ENCODE measurements at regions not wholly inside any gene's neighbourhood (a gene's known extent, or its start where the extent isn't known, plus 50 kb on each side); places are given as distances from the start of the nearest gene placed in this dataset.
A peak's percentile ranks its signal among the peaks of the same experiment; 100 is the strongest.

DNA sequence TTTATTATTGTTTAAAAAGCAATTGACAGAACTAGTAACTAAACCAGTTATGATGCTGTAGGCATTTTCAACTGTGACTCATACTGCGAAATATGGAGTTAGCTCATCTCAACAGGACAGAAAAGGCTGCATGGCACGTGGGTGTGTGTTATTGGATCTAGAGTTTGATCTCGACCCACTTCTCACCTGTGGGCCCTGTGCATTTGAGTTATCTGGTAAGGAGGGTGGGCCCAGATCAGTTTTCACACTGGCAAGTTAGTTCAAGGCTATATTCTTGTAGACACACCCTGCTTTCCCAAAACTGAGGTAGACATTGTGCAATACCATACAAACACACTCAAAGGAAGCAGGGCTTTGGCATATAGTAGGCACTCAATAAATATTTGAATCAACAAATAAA is 71.3 kb upstream of the PRDX6 start:
- DNase-seq: no peak

GRCh38 chr1:173406783-173407230 is 70.3 kb upstream of the PRDX6 start:
- DNase-seq: no peak

DNA sequence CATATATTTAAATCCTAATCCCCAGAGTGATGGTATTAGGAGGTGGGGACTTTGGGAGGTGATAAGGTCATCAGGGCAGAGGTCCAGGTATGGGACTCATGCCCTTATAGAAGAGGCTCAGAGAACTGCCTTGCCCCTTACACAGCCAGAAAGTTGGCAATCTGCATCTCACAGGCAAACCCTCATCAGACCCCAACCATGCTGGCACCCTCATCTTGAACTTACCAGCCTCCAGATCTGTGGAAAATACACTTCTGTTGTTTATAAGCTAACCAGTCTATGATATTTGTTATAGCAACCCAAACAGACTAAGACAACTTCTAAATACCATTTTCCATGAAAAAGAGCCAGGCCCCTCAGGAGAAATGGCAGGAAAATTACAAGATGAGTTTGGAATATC is 69.3 kb upstream of the PRDX6 start:
- DNase-seq: no peak

DNA sequence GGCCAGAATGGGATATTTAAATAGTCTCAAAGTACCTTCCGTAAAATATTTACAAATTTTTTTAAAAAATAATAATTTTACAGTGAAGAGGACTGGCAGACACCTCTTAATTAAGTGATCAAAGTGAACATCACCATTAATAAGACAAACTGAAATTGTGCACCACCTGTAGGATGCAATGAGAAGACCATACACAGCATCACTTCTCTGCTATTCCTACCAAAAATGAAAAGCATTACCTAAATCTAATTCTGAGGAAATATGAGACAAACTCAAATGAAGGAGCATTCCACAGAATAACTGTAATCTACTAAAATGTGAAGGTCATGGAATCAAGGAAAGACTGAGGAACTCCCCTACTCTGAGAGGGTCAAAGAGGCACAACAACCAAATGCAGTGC is 68.2 kb upstream of the PRDX6 start:
- DNase-seq: no peak

DNA sequence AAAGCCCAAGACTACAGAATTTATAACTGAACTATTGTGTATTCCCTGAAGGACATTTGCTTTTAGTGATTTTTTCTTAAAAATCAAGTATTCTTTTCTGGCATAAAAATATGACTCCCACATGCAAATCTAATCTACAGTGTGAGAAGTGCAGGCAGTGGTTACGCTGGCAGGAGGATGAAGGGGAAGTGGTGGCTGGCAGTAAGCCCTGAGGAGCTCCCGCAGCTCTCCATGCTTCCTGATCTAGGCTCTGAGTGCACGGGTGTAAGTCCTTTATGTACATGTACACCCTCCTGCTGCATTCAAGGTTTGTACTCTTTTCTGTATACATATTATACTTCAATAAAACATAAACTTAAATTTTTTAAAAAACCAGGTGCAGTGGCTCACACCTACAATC is 67.5 kb upstream of the PRDX6 start:
- no peak for DNase-seq

- no peak for DNase-seq
Observed at GRCh38 chr1:173410133-173410793, 66.9 kb upstream of the PRDX6 start.

DNA sequence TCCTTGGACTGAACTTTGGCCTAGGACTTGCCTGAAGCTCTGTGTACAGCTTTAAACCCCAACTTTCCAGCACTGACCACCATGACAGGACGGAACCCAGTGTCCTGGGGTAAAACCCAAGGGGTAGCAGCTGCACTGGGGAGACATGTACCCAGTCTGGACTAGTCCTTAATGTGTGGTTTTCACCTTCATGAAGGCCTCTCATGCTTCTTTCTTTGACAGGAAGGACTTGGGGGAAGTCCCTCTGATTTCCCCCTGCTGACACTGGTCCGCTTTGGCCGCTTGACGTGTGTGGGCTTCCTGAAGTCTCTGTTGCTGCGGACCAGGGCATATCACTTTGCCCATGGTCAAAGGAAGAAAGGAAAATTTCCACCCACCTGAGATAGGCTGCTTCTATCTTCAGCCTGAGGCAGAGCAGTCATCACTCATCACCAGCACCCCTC is 66.3 kb upstream of the PRDX6 start:
- DNase-seq: no peak

GRCh38 chr1:173411835-173412742 is 65.0 kb upstream of the PRDX6 start:
- DNase-seq: no peak

- no peak for DNase-seq
Observed at GRCh38 chr1:173413271-173413707, 63.8 kb upstream of the PRDX6 start.

DNA sequence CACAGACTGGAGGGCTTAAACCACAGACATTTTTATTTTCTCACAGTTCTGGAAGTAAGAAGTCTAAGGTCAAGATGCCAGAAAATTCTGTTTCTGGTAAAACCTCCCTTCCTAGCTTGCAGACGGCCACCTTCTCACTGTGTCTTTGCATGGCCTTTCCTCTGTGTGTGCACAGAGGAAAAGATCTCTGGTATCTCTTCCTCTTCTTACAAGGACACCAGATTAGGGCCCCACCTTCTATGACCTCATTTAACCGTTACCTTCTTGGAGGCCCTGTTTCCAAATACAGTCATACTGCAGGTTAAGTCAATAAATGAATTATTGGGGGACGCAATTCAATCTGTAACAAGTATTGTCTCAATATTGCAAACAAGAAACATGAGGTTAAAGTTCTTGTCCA is 63.0 kb upstream of the PRDX6 start:
- no peak for DNase-seq

GRCh38 chr1:173414539-173415226 is 62.5 kb upstream of the PRDX6 start:
- DNase-seq: no peak

DNA sequence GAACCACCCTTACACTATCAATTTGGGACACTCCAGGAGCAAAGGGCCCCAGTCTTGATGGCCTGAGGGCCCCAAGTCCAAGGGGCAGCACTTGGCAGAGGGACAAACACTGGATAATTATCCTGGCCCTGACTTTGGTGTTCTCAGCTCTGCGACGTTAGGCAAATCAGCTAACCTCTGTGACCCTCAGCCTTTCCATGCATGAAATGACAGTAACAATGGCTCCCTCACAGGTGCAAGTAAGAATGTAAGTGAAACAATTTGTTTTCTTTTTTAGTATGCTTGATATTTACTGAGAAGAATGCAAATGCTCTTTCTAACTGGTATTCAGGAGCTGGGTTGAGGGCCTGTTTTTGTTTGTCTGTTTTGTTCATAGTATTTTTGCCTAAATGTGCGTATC is 61.6 kb upstream of the PRDX6 start:
- no peak for DNase-seq

DNA sequence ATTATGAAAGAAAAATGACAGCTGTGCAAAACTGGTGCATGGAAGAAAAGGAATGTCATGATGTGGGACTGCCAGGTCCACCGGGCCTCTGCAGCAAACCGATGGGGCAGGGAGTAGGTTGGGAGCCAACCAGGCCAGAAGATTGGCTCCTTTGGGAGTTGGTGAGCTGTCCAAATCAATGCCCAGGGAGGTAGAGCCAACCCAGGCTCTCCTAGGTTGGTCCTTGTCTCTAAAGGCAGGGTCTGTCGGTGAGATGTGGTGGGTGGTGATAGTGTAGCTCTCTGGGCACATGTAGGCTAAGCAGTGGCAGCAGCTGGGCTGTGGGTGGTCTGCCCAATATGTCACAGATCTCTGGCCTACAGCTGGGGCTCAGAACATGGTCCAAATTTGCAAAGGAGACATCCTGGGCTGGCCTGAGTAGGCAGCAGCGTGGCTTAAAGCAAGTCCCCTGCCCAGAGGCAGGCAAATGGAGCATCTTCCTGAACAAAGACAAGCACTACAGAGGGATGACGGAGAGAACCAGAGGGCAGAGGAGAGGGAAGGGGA is 61.2 kb upstream of the PRDX6 start:
- DNase-seq: no peak

DNA sequence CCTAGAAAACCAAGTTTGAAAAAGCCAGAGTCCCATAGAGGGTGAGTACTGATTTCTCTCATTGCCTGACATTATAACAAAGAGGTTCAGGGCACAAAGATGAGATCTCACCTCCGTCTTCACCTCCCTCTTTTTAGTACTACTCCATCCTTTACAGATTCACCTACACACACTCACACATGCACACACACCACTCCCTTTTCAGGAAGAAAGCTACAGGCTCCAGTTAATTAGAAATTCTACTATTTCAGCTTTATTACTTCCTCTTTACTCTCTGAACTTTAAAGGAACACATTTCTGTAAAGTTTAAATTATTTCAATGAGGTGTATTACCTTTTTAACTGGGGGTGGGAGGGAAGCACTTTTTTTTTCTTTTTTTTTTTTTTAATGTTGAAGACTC is 59.6 kb upstream of the PRDX6 start:
- DNase-seq: no peak

DNA sequence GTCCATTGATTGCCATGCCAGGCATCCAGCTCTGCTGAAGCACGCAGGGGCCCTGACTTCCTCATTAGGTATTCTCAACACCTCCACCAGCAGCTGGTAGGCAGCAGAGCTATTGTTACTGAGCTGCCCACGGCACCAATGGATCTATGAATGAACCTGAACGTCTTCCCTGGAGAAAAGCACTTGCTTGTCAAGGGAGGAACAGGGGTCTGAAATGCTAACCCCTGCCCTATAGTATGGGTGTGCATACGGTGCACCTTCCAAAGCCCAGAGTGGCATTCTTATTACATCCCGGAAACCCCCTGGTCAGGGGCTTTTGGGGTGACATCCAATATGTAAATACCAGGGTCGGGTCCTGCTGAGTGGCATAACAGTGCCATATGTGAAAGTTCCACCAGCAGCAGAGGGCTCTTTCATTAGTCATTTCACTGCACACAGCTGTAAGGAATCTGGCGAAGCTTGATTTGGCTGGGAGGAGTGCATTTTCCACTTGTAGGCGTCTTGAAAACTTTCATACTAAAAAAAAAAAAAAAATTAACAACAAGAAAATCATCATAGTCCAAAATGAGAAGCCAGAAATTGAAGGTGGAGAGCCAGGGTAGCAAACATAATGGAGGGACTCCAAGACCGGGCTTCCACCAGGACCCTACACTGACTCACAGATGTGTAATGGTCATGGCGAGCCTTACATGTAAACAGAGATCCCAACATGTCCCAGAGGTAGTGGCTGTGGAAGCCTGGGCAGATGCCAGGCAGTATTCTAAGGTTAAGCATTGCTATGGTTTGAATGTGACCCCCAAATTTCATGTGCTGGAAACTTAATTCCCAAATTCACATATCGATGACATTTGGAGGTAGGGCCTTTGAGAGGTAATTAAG is 58.8 kb upstream of the PRDX6 start:
- DNase-seq: no peak

DNA sequence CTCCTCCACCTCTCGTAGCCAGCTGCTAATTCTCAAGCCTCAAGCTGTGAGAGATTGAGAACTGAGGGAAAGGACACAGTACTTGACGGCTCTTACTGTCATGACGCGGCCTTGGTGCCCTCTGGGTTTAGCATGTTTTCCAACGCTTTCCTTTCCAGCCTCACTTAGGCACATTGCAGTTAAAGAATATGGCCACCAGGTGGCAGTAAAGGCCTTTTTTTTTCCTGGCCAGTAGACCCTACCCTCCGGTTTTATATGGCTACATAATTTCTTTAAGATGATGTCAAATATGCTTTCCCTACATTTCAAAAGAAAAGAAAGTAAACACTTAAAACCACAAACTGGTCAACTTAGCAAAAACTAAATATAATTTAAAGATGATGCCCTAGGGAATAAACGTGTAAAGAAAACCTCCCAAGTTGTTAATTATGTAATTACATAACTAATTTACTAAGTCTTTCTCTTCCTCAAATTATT is 56.8 kb upstream of the PRDX6 start:
- peak; percentile 68 to 77 for DNase-seq

DNA sequence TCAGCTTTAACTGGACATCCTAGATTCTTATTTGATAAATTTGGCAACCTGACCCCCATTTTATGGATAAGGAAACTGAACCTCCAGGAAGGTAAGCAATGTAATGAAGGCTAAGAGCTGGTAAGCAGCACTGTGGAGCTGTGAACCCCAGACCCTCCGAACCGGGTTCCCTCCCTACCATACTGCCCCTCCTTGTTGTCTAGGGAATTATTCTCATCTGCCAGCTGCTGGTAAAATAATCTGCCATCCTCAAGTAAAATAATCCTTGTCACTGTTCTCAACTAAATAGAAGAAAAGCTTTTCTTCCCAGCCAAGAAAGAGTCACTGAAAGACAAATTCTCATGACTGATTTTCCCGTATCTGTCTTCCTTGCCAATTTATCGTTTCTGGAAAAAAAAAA is 55.8 kb upstream of the PRDX6 start:
- no peak for DNase-seq

- no peak for DNase-seq
Observed at GRCh38 chr1:173421789-173422188, 55.3 kb upstream of the PRDX6 start.

- no peak for DNase-seq
Observed at GRCh38 chr1:173422456-173422976, 54.6 kb upstream of the PRDX6 start.

GRCh38 chr1:173423291-173423690 is 53.8 kb upstream of the PRDX6 start:
- DNase-seq: no peak

DNA sequence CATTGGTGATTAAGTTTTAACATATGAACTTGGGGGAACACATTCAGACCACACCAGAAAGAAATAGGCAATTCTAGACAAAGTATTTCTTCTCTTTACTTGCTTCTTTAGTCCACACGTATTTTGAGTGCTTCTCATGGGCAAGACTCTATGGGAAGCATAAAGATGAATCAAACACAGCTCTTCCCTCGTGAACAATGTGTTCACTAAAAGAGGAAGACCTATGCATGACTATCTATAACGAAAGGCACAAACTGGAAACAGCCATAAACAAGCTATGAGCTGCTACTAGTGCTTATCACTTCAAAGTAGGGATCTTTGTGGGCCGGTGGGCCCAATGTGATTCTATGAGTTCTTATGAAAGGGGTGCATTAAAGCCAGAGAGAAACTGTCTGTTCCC is 53.0 kb upstream of the PRDX6 start:
- no peak for DNase-seq
